GM19238 (cell line): ENCODE measurements at regions not wholly inside any gene's neighbourhood (a gene's known extent, or its start where the extent isn't known, plus 50 kb on each side); places are given as distances from the start of the nearest gene placed in this dataset.
A peak's percentile ranks its signal among the peaks of the same experiment; 100 is the strongest.

Source experiments
- DNase-seq: peaks from one replicate; pipeline ENCODE4 v3.0.0; 2011; ENCODE audit warnings: low spot score; ENCODE audit not compliant: insufficient read length

GRCh38 chr3:23644099-23644498 is 161.7 kb upstream of the UBE2E1 start:
- no peak for DNase-seq

- DNase-seq, result no peak
These were observed 161.1 kb upstream of the UBE2E1 start for GRCh38 chr3:23644676-23645075.

- DNase-seq, result no peak
These were observed 160.1 kb upstream of the UBE2E1 start for GRCh38 chr3:23645533-23646183.

GRCh38 chr3:23646184-23646920 is 159.4 kb upstream of the UBE2E1 start:
- no peak for DNase-seq

GRCh38 chr3:23647706-23648258 is 158.0 kb upstream of the UBE2E1 start:
- DNase-seq, result no peak

GRCh38 chr3:23648326-23648995 is 157.3 kb upstream of the UBE2E1 start:
- DNase-seq, result no peak

- DNase-seq, result no peak
These were observed 156.8 kb upstream of the UBE2E1 start for GRCh38 chr3:23648996-23649395.

GRCh38 chr3:23649448-23649847 is 156.3 kb upstream of the UBE2E1 start:
- DNase-seq, result no peak

- DNase-seq, result no peak
These were observed 155.2 kb upstream of the UBE2E1 start for GRCh38 chr3:23650371-23651140.

- peak; percentile 23 for DNase-seq
These were observed 151.9 kb upstream of the UBE2E1 start for GRCh38 chr3:23653647-23654525.

GRCh38 chr3:23654571-23654970 is 151.2 kb upstream of the UBE2E1 start:
- DNase-seq, result peak; percentile 19

- no peak for DNase-seq
These were observed 150.0 kb upstream of the UBE2E1 start for GRCh38 chr3:23655749-23656148.

- DNase-seq, result no peak
These were observed 149.6 kb upstream of the UBE2E1 start for GRCh38 chr3:23656199-23656598.

GRCh38 chr3:23656821-23657220 is 148.9 kb upstream of the UBE2E1 start:
- DNase-seq, result no peak

- DNase-seq, result no peak
These were observed 148.1 kb upstream of the UBE2E1 start for GRCh38 chr3:23657647-23658046.

- peak; percentile 27 for DNase-seq
These were observed 146.5 kb upstream of the UBE2E1 start for GRCh38 chr3:23659274-23659673.

GRCh38 chr3:23659840-23660430 is 145.8 kb upstream of the UBE2E1 start:
- no peak for DNase-seq

- no peak for DNase-seq
These were observed 143.6 kb upstream of the UBE2E1 start for GRCh38 chr3:23662079-23662617.

GRCh38 chr3:23663246-23663645 is 142.5 kb upstream of the UBE2E1 start:
- DNase-seq, result no peak

GRCh38 chr3:23663661-23664186 is 142.0 kb upstream of the UBE2E1 start:
- DNase-seq, result no peak
